ENCODE measurements at regions not wholly inside any gene's neighbourhood (a gene's known extent, or its start where the extent isn't known, plus 50 kb on each side); places are given as distances from the start of the nearest gene placed in this dataset.

DNA sequence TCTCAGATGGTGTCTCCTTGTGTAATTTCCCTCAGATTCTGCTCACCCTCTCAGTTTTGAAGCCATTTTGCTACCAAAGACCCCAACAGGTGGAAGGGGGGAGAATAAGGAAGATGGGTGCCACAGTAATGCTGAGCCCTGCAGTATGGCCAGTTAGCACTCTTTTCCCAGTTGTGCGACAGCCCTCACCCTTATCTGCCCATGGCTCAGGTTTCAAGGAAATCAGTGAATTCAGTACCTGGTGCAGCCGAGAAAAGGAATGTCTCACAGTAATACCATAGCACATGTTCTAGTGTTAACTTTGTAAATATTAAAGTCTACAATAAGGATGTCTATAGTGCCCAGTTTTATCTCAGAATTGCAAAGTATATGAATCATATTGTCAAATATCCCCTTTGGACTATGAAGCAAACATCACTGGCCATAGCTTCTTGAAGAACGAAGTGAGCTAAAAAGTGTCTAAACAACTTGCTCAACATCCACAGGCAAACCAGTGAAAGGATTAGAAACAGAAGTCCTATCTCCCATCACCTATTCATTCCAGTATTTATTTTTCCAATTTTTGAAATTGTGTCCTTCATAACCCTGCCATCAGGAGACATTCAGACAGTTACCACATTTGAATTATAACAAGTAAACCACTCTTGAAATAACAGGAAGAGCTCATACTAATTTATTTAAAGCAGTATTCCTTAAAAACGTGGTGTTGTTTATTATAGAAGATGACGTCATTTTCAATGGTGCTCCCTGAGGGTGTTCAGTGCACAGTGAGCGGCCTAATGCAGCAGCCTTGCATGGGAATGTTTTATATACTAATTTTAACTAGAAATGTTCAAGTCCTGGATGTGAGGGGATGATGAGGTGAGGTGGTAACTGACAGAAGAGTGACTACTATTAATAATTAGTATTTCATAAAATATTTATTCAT is 366.2 kb downstream of the TFAP2A start:
- no peak for DNase-seq (ENCODE audit: low read depth in 2 of 2)

DNA sequence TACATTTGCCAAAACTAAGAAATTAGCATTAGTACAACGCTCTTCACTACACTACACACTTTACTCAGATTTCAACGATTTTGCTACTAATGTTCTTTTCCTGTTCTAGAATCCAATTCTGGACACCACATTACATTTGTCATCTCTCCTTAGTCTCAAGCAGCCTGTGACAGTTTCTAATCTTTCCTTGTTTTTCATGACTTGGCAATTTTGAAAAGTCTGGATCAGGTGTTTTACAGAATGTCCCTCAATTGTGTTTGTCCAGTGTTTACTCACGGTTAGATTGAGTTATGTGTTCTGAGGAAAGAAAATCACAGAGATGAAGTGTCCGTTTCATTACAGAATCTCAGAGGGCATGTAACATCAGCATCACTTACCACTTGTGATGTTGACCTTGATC is 372.6 kb downstream of the TFAP2A start:
- no peak for DNase-seq (ENCODE audit: low read depth in 2 of 2)

DNA sequence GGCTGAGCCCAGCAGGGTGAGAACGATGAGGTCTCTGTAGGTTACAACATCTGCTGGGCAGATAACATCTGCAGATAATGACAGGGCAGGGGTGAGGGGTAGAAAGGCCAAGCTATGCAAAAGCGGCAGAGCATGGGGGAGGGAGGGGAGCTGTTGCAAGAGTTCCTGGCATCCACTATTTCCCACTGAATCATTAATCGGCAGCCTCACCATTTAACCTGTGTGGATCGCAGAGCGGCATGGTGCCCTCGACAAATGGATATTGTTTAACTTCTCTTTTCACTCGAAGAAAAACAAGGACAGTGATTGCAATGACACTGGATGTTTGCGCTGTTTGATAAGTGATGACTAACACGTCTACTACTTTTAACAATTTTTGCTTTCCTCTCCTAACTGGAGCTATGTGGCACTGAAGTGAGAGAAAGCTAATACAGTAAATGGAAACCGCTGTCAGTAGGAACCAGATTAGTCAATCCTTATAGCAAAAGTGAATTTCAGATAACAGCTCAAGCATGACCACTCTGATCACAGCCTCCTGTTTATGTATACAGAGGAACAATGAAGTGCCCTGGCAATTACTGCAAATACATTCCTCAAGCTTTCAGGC is 381.5 kb downstream of the TFAP2A start:
- DNase-seq (ENCODE audit: low read depth in 2 of 2) = no peak

DNA sequence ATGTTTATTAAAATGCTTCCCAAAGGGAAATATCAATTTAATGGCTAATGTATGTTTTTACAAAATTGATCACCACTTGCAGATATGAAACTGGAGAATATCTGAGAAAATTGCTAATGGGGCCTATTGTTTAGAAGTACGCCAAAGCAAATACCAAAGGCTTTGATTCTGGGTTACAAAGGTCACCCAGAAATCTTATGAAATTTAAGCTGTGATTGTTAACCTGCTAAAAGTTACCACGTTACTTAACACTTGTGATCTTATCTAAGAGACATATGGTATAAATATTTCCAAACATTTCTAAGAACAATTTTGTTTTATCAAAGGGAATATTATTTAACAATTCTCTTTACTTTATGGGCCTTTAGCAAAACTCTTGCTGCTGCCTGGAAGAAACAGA is 383.3 kb downstream of the TFAP2A start:
- no peak for DNase-seq (ENCODE audit: low read depth in 2 of 2)

DNA sequence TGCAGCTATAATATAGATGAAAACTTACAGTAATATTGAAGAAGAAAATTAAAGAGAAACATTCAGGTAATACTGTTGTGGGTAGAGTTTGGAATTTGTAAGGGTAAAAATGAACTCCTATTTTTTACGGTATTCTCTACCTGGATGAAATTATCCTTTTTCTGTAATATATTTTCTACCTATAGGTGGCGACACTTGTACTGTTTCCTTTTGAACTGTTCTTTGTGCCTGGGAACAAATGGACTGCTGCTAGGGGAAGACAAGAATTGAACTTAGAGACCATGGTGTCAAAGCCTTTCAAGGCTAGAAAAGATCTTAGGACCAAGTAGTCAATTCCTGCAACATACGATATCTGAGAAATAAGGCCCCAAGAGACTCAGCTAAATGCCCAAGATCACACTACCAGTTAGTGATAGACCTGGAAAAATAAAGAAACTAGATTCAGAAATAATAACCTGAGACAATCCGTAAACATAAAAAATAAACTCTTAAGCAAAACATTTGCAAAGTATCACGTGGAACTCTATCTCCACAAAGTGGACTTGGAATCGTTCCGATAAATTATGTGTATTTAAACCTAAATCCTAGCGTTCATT is 383.8 kb downstream of the TFAP2A start:
- DNase-seq (ENCODE audit: low read depth in 2 of 2) = no peak

DNA sequence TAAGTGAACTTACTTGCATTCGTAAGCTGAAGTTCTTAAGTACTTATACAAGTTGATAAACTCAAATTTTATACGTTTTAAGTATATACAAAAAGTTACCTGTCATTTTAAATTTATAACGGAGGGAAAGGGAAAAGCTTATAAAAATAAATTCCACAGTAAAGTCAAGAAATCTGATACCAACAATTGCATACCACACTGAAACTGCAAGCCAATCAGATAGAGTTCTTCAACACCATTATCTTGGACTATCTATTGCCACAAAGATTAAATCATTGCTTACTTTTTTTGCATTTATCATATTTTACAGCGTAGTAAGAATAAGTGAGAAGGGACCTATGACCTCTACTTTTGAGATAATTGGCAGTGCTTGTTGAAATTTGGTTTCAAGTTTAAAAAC is 386.7 kb downstream of the TFAP2A start:
- no peak for DNase-seq (ENCODE audit: low read depth in 2 of 2)

DNA sequence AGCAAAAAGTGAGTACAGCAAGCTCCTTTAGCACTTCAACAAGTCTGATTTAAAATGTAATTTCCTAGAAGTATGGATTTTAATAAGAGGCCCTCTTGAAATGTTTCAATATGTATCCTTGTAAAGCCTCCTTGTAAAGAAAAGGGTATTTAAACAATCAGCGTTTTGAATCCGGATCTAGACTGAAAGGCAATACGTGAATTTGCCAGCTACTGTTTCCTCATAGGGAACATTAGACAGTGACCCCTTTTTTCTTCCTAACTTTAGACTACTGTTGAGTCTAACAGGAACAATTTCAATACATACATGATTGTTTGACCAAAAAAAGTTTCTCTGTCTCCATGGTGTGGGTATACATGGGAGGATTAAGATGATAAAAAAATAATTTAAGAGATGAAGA is 395.0 kb downstream of the TFAP2A start:
- no peak for DNase-seq (ENCODE audit: low read depth in 2 of 2)

DNA sequence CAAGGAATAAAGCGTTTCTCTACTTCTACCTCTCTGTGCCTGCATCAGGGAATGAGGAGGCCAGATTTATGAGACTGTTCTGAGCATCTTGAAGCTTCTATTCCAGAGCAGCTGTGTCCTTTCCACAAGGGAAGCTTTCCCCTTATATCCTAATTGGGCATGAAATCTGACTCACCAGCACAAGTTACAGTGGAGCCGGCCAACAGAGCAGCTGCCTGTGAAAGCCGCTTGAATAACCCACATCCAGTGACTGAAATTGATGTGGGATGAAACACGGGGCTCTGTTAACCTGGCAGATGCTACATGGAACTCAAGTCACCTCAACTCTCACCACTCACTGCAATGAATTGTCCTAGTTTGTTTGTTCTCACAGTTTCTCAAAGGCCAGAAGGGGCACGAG is 400.3 kb downstream of the TFAP2A start:
- no peak for DNase-seq (ENCODE audit: low read depth in 2 of 2)

DNA sequence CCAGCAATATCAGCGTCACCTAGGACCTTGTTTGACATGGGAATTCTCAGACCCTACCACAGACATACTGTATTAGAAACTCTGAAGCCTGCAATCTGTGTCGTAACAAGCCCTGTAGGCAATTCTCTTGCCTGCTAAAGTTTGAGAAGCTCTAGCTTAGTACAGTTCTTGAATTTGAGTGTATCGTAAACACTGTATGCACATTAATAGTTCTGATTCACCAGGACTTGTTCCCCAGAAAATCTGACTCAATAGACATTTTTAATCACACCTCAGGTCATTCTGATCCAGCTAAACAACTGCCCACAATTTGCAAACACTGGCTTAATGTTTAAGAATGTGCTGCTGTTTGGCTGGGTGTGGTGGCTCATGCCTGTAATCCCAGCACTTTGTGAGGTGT is 414.3 kb downstream of the TFAP2A start:
- no peak for DNase-seq (ENCODE audit: low read depth in 2 of 2)

DNA sequence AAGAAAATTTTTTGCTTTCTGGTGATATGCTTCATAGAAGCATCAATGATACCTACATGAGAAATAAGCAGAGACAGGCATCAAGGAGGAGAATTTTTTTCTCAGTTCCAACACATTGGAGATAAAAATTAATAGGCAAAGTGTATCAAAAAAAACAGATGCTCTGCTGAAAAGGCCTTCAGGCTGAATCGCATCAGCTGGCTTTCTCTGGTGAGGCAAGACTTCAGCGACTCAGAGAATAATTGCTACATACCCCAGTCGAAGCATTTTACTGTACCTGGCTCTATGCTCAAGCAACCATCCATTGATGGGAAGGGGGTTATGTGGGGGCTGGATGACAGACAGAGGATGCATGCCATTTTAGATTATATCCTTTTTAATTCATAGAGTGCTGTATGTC is 415.1 kb downstream of the TFAP2A start:
- no peak for DNase-seq (ENCODE audit: low read depth in 2 of 2)

DNA sequence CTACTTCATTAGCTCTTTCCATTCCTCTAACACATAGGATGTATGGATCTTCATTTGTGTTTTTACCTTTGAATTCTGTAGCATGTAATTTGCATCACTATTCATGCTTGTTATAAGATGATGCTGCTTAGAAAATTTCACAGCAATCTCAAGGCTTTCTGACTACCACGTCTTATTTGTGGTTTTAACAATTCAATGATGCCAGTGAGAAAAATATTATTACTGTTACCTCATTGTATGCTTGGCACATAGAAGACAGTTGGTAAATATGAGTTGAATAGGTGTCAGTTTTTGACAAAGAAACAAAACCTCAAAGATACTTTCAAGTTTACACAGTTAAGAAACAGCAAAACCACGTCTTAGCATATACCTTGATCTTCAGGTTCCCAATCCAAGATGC is 428.6 kb downstream of the TFAP2A start:
- DNase-seq (ENCODE audit: low read depth in 2 of 2) = no peak

DNA sequence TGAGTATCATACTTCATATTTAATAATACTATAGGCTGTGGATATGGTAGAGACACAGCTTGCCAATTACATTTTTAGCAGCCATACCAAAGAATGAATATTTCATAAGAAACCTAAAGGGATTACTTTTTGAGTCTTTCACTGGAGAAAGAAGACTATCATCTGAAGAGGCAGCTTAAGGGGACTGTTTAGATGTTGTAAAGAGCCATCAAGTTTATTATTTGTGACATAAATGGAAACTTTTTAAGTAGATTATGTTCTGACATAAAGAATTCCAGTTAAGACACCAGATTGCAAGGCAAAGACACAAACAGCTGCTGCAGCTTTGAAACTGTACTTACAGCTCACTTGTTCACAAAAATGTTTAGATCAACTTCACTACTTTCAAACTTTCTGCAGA is 429.4 kb downstream of the TFAP2A start:
- DNase-seq (ENCODE audit: low read depth in 2 of 2) = no peak

DNA sequence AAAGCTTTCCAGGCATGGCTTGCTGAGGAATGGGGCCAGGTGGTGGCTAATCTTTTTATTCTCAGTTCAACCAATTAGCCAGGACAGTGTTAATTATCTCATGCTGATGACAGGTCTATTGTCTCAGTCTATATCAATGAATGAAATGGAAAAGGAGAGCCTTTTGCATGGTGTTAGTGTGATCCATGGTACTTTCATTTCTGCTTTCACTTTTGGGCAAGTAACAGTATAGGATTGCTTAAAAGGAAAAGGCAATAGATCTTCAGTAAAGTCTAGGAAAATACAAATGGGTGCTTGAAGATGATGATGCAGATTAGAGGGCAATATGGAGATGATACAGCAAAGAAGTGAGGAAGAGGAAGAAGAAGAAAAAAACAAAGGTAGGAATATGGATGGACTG is 430.3 kb downstream of the TFAP2A start:
- DNase-seq (ENCODE audit: low read depth in 2 of 2) = no peak

DNA sequence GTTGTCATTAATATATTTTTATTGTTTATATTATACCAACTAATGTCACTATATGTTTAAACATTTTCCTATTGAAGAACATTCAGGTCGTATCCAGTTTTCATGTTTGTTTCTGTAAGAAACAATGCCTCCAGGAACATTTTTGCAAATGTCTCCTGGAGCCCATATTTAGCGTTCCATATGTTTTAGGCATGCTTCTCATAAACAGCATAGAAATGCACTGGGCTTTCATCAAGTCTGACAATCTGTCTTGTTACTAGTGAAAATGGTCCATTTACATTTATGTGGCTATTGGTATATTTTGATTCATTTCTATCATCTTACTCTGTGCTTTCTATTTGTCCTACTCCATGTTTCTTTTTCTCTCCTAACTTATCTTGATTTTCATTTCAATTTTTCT is 431.7 kb downstream of the TFAP2A start:
- no peak for DNase-seq (ENCODE audit: low read depth in 2 of 2)

DNA sequence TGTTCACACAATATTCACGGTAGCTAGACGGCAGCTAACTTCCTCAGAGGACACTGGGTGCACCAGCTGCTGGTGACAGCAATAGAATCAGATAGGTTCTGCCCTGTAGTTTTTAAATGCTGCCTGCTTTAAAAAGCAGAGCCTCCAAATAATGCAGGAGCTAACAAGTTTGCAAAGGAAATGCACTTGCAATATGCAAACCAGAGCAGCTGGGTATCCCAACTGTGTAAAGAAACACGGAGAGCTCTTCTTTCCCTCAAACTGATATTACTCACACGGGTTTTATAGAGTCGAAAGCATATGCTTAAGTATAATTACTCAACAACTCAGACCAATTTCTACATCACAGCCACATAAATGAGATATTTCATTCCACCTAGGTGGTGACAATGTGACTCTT is 432.7 kb downstream of the TFAP2A start:
- no peak for DNase-seq (ENCODE audit: low read depth in 2 of 2)

DNA sequence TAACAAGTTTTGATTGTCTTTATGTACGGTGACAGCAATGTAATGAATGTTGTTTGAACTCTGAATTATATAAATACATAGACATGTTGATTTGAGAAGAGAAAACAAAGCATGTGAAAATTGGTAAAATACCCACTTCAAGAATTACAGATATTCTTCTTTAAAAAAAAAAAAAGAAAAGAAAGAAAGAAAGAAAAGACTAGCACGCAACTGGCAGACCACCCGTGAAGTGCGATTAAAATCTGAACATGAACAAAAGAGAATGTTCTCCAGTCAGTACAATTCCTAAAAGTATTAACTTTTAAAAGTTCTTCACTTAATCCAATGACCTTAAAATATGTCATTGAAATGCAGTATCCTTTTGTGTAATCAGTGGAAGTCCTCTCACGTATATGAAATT is 434.9 kb downstream of the TFAP2A start:
- DNase-seq (ENCODE audit: low read depth in 2 of 2) = no peak

DNA sequence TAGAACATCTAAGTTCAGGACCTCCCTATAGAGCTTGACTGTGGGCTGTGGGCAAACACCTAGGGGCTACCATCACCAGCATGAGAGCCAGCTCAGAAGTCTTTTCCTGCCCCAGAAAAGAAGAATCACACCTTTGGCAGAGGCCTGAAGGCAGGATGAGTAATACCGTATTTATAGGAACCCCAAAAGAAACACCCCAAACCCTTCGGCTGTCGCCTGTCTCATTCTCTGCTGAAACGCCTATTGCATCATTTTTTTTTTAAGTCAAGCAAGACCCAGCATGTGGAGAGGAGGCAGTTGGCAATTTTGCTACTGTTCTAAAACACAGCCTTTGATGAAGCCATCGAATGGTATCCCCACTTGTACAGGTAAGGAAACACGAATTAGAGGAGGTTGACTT is 436.4 kb downstream of the TFAP2A start:
- no peak for DNase-seq (ENCODE audit: low read depth in 2 of 2)

DNA sequence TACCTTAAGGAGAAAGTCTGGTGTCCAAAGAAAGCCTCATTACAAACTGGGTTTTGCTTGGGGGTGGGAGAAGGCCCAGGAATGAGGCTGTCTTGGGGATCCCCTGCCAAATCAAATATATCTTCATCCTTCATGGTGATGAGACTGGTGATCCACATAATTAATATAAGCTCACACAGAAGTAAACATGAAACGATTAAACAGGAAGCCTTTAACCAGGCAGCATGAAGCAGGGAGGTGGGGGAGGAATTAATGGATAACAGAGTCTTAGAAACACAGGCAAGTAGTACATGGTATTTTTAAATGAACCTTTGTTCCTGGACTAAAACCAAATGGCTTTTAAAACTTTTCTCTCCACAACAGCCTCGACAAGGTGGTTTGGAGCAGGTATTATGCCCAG is 437.5 kb downstream of the TFAP2A start:
- no peak for DNase-seq (ENCODE audit: low read depth in 2 of 2)

DNA sequence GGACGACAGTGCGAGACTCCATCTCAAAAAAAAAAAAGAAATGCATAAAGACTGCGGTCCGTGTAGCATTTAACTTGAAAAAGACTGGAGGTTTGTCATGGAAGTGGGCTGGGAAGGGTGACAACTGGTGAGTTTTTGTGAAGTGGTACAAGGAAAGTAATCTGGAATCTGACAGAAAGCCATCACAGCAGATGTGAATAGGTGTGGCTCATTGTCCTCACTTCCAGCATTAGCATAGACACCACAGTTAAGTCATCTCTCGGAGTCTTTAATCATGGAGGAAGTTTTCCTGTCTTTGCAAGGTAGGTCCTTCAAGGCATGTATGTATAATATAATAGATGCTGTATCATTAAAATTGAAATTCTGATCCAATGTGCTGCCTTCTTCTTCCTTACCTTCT is 453.2 kb downstream of the TFAP2A start:
- no peak for DNase-seq (ENCODE audit: low read depth in 2 of 2)

DNA sequence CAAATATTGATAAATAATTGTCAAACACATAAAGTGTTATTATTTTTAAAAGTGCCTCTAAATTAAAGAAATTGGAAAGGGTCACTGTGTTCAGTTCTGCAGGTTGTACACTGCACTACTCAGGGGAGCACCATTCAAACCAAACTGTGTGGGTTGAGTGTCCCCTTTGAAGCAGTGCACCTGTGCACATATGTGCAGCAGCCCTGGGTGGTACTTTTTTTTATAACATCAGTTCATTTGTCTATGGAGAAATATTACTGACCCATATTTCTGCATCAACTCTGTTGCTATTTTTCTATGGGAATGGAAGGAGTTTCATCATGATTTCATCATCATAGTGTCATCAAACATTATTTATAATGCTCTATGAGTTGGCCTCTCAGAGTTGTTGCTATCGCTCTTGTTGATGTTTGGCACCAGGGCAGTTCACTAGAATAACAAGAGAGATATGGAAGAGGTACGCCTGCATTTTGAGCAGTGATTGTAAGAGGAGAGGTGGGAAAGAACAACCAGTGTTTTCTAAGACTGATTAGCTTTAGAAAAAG is 457.6 kb downstream of the TFAP2A start:
- DNase-seq (ENCODE audit: low read depth in 2 of 2) = no peak

DNA sequence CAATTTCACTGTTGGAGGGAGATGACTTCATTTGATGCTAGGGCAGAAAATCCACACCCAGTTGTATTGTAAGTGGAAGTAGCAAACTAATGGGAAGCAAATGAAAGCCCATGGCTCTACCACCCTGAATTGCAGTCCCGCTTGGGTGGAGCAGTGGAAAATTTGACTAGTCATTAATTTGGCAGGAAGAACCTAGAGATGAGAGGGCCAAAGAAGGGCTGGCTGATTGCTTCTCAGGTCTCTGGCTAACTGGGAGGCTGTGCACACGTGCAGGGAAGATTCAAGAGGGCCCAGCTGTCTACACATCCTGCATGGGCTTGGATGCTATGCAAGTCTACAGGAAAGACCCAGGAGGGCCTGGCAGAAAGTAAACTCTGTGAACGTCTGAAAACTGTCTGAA is 466.2 kb downstream of the TFAP2A start:
- DNase-seq (ENCODE audit: low read depth in 2 of 2) = no peak

DNA sequence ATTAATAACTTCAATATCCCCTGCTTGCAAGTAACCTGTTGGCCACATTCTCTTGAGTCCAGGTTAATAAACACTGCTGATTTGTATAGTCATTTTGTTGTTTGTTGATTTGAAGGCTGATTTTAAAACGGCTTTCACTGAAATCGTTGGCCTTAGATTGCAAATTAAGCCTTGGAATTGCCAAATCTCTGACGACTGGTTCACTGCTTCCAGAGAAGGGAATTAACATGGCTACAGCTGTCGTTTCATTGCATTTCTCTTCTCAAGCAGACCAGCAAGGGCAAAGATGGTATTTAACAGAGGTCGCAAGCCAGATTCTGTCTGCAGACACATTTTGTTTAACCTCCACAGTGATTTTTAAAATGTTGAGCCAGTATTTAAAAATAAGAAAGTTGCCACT is 470.9 kb downstream of the TFAP2A start:
- no peak for DNase-seq (ENCODE audit: low read depth in 2 of 2)

DNA sequence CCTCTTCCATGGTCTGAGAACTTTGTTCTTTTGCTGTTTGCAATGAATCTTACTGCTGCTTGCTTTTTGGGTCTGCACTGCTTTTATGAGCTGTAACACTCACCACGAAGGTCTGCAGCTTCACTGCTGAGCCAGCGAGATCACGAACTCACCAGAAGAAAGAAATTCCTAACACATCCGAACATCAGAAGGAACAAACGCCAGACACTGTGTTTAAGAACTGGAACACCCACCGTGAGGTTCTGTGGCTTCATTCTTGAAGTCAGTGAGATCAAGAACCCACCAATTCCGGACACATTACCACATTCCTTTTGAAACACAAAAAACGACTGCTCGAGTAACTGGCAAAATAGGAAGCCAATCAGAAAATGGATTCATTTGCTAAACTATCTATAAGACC is 471.8 kb downstream of the TFAP2A start:
- DNase-seq (ENCODE audit: low read depth in 2 of 2) = no peak

All from lung microvascular endothelial cell (primary cell).